ENCODE measurements at regions not wholly inside any gene's neighbourhood (a gene's known extent, or its start where the extent isn't known, plus 50 kb on each side); places are given as distances from the start of the nearest gene placed in this dataset.

DNA sequence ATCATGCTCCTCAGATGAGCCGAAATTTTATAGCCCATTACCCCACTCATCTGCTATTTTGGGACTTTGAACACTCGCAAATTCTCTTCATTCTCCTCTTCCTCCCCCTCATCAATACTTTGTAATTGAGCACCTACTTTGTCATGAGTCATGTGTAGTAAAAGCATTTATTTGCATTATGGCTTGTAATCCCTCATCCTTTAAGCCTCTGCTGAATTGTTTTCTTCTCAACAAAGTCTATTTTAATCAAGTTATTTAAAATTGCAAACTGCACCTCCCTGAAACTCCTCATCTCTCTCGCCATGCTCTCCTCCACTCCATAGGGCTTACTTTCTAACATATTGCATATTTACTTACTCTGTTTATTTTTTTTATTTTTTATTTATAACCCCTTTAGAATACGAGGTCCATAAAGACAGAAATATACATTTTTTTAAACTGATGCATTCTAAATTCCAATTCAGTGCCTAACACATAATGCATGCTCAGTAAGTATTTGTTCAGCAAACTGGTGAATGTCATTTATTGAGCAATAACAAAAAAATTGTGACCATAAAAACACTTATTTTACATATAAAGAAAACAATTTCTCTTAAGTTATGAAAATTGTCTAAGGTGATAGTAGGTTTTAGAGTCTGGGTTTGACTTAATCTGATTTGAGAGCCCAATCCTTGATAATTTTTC lies 161.7 kb downstream of the FASLG start:
- TF ChIP-seq SIN3A (IDR thresholded peaks at IDR 0.05; ENCODE audit: borderline replicate concordance, insufficient read depth, low read length) (no peak), TAF1 (IDR thresholded peaks at IDR 0.05; ENCODE audit: borderline replicate concordance, insufficient read depth, low read length) (no peak), POLR2AphosphoS5 (IDR thresholded peaks at IDR 0.05; ENCODE audit: low read depth, low read length) (no peak), FOXP2 (optimal IDR thresholded peaks at IDR 0.05; ENCODE audit: borderline replicate concordance, extremely low read depth, extremely low read length, insufficient read depth) (no peak)
- TF ChIP-seq, protein P1, sequence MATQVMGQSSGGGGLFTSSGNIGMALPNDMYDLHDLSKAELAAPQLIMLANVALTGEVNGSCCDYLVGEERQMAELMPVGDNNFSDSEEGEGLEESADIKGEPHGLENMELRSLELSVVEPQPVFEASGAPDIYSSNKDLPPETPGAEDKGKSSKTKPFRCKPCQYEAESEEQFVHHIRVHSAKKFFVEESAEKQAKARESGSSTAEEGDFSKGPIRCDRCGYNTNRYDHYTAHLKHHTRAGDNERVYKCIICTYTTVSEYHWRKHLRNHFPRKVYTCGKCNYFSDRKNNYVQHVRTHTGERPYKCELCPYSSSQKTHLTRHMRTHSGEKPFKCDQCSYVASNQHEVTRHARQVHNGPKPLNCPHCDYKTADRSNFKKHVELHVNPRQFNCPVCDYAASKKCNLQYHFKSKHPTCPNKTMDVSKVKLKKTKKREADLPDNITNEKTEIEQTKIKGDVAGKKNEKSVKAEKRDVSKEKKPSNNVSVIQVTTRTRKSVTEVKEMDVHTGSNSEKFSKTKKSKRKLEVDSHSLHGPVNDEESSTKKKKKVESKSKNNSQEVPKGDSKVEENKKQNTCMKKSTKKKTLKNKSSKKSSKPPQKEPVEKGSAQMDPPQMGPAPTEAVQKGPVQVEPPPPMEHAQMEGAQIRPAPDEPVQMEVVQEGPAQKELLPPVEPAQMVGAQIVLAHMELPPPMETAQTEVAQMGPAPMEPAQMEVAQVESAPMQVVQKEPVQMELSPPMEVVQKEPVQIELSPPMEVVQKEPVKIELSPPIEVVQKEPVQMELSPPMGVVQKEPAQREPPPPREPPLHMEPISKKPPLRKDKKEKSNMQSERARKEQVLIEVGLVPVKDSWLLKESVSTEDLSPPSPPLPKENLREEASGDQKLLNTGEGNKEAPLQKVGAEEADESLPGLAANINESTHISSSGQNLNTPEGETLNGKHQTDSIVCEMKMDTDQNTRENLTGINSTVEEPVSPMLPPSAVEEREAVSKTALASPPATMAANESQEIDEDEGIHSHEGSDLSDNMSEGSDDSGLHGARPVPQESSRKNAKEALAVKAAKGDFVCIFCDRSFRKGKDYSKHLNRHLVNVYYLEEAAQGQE (IDR thresholded peaks at IDR 0.05; ENCODE audit: insufficient read depth in 1 of 2, low read depth in 2 of 2, low read length in 2 of 2): no peak

DNA sequence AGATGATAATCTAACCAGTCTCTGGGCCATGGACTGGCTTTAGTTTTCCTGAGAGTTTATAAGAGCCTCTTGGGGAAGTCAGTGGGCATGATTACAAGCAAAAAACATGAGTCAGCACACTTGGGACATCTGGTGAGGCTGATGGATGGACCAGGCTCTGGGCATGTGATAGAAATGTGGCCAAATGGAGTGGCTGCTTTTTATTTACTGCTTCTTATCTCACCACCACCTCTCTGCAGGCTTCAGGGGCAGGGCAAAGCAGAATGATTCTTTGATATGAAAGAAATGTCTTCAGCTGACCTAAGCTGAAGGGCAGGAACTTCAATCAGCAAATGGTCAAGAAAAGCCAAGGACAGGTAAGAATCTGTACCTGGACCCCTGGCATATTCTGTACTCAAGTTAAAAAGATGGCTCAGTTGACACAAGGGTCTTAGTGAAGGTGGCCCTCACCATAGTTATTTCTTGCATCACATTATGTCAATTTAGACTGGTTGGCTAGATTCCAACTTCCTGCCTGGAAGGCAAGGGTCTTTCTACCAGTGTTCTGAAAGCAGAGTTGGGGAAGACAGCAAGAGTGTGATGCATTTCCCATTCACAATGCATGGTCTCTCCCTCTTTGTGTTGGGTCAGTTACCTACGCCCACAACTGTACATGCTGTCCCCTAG lies 162.8 kb downstream of the FASLG start:
- TF ChIP-seq TAF1 (IDR thresholded peaks at IDR 0.05; ENCODE audit: borderline replicate concordance, insufficient read depth, low read length) (no peak), POLR2AphosphoS5 (IDR thresholded peaks at IDR 0.05; ENCODE audit: low read depth, low read length) (no peak), FOXP2 (optimal IDR thresholded peaks at IDR 0.05; ENCODE audit: borderline replicate concordance, extremely low read depth, extremely low read length, insufficient read depth) (no peak)

DNA sequence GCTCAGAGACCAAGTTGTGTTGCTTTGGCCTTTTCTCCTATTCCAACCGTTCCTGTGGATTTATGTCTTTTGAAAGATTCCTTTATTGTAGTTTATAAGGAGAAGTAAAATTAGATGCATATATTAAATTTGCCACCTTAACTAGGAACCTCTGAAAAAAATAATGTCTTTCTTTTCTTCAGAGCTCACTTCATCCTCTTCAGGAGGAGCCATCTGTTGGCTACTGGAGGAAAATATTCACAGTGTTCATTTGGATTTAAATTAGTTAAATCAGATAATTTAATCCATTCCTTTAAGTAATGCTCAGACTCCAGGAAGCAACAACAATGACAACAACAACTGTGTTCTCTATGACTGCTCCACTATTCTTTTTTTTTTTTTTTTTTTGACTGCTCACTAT lies 164.0 kb downstream of the FASLG start:
- no peak for TF ChIP-seq TAF1 (IDR thresholded peaks at IDR 0.05; ENCODE audit: borderline replicate concordance, insufficient read depth, low read length)
- no peak for TF ChIP-seq POLR2AphosphoS5 (IDR thresholded peaks at IDR 0.05; ENCODE audit: low read depth, low read length)
- no peak for TF ChIP-seq FOXP2 (optimal IDR thresholded peaks at IDR 0.05; ENCODE audit: borderline replicate concordance, extremely low read depth, extremely low read length, insufficient read depth)
- TF ChIP-seq SIN3A (IDR thresholded peaks at IDR 0.05; ENCODE audit: borderline replicate concordance, insufficient read depth, low read length): no peak
- TF ChIP-seq, protein P1 (IDR thresholded peaks at IDR 0.05; ENCODE audit: insufficient read depth in 1 of 2, low read depth in 2 of 2, low read length in 2 of 2): no peak

DNA sequence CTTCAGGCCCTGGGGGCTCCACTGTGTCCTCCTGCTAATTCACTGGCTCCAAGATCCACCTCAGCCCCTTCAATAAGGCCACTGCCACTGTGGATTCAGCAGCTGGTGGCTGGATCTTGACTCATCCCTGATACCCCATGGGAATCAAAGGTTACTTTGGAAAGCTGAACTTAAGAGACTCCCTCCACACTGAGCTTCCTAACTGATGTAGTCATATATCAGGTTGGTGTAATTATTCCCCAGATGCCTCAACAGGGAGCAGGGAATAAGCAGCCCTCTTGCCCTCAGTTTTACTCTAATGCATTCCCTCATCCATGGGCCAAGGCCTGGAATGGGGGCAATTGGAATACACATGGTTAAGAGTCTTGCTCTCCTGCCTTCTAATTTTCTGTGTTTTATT lies 164.6 kb downstream of the FASLG start:
- no peak for TF ChIP-seq FOXP2 (optimal IDR thresholded peaks at IDR 0.05; ENCODE audit: borderline replicate concordance, extremely low read depth, extremely low read length, insufficient read depth)
- TF ChIP-seq, protein P1 (IDR thresholded peaks at IDR 0.05; ENCODE audit: insufficient read depth in 1 of 2, low read depth in 2 of 2, low read length in 2 of 2): no peak
- no peak for TF ChIP-seq TAF1 (IDR thresholded peaks at IDR 0.05; ENCODE audit: borderline replicate concordance, insufficient read depth, low read length)
- no peak for TF ChIP-seq SIN3A (IDR thresholded peaks at IDR 0.05; ENCODE audit: borderline replicate concordance, insufficient read depth, low read length)
- TF ChIP-seq POLR2AphosphoS5 (IDR thresholded peaks at IDR 0.05; ENCODE audit: low read depth, low read length): no peak

DNA sequence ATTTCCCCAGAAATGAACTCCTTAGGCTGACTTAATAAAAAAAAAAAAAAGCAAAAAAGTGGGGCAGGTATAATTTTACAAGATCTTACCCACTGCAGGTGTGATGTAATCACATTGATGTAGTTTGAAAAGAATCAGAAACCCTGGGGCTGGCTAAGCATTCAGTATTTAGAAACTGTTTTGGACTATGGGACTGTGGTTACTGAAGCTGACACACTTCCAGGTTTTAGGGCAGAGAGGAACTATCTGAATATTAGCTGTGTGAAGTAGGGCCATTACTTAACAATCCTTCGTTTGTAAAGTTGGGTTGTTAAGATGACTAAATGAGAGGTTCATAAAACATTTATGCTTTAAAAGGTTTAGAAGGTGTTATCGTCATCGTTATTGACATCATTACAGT lies 165.3 kb downstream of the FASLG start:
- TF ChIP-seq SIN3A (IDR thresholded peaks at IDR 0.05; ENCODE audit: borderline replicate concordance, insufficient read depth, low read length) (no peak), POLR2AphosphoS5 (IDR thresholded peaks at IDR 0.05; ENCODE audit: low read depth, low read length) (no peak), TAF1 (IDR thresholded peaks at IDR 0.05; ENCODE audit: borderline replicate concordance, insufficient read depth, low read length) (no peak), FOXP2 (optimal IDR thresholded peaks at IDR 0.05; ENCODE audit: borderline replicate concordance, extremely low read depth, extremely low read length, insufficient read depth) (no peak)
- TF ChIP-seq, protein P1 (IDR thresholded peaks at IDR 0.05; ENCODE audit: insufficient read depth in 1 of 2, low read depth in 2 of 2, low read length in 2 of 2): no peak
